Dermis blood vessel endothelial cell (primary cell): ENCODE measurements at regions not wholly inside any gene's neighbourhood (a gene's known extent, or its start where the extent isn't known, plus 50 kb on each side); places are given as distances from the start of the nearest gene placed in this dataset.

ENCODE experiments used
- DNase-seq: peaks from one replicate; pipeline ENCODE4 v3.0.0; 2010

GRCh38 chr6:149218915-149219314 is 98.6 kb upstream of the TAB2 start:
- DNase-seq: no peak

DNA sequence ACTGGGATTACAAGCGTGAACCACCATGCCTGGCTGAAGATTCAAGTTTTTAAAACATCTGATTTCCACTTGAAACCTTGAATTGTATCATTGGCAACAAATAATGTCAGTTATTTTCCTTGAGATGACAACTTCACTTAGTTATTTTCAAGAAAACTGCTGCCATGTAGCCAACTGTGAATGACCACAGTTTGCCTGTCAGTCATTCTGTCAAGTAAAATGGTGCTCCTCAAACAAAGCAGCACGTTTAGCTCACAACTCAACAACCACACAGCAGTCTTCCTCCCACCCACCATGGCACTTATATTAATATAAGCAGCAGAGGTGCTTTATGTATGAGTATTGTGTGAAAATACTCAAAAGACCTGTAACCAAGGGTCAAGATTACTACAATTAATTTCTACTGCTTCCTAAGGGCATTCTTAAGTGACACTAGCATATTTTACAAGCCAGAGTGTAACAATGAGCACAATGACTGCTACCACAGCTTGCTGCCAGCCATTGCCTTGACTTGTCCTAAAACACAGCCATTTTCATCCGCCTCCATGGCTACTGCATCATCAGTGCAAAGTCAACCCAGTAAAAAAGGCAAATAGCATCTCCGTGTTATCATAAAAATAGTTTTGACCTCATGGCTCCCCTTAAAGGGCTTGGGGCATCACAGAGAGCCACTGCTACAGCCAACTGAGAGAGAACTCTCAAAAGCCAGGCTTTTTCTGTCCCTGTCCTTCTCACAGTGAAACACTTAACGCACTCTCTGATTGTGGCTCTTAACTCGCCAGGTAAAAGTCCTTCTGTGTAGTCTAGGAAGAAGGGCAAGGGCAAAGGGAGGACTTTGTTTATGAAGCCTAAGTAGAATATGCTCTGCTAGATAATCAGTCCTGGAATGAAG is 96.4 kb upstream of the TAB2 start:
- DNase-seq: no peak

- DNase-seq: no peak
Measured at GRCh38 chr6:149221774-149222070, 95.8 kb upstream of the TAB2 start.

DNA sequence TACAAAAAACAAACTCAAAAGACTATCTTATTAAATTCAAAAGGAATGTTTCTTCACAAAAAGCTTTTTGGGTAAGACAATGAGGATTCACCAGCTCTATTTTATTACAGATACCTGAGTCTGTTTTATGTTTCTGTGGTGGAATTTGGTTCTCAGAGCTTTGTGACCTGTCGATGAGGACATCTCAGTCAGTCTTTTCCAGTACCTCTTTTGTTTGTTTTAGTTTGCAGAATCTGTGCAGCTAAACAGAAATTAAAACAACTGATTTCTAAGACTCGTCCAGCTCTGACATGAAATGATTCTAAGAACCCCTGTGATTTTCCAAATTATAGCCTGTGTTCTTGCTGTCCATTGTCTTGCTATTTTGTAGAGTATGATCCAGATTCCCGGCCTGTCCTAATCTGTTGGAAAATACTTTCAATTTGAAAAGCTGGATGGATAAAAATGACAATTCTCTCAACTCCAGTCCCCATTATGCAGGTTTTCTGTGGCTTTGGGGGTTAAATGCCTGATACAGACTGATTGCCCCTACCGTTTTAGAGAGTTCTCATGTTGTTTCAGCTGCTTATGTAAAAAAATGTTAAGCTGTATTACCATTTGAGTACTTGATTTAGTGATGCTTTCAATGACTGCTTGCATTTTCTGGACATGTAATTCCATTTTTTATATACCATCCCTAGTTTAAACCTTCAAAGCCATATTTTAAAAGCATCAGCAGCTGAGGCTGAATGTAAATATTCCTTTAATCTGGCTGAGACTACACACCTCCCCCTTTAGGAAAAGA is 94.2 kb upstream of the TAB2 start:
- DNase-seq: no peak

- no peak for DNase-seq
Measured at GRCh38 chr6:149223904-149224351, 93.6 kb upstream of the TAB2 start.

GRCh38 chr6:149224399-149224798 is 93.1 kb upstream of the TAB2 start:
- no peak for DNase-seq

GRCh38 chr6:149225370-149225769 is 92.1 kb upstream of the TAB2 start:
- DNase-seq: no peak

GRCh38 chr6:149225946-149226345 is 91.6 kb upstream of the TAB2 start:
- DNase-seq: no peak

DNA sequence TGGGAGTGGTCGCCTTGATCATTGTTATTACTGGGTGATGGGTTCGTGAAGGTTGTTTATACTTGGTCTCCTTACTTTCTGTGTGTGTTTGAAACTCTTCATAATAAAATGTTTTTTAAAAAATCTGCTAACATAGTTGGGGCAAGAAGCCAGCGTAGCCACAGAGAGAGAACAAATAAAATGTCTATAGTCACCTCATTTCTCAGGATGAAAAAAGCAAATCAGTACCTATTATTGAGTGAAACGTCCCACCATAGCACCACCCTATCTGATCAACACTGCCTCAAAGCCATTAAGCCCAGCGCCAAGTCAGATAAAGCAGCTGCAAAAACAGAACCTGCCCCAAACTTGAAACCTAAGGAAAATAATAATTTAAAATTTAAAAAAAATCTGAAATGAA is 89.7 kb upstream of the TAB2 start:
- no peak for DNase-seq

GRCh38 chr6:149228311-149228955 is 89.1 kb upstream of the TAB2 start:
- DNase-seq: no peak

GRCh38 chr6:149229096-149229495 is 88.4 kb upstream of the TAB2 start:
- DNase-seq: no peak

DNA sequence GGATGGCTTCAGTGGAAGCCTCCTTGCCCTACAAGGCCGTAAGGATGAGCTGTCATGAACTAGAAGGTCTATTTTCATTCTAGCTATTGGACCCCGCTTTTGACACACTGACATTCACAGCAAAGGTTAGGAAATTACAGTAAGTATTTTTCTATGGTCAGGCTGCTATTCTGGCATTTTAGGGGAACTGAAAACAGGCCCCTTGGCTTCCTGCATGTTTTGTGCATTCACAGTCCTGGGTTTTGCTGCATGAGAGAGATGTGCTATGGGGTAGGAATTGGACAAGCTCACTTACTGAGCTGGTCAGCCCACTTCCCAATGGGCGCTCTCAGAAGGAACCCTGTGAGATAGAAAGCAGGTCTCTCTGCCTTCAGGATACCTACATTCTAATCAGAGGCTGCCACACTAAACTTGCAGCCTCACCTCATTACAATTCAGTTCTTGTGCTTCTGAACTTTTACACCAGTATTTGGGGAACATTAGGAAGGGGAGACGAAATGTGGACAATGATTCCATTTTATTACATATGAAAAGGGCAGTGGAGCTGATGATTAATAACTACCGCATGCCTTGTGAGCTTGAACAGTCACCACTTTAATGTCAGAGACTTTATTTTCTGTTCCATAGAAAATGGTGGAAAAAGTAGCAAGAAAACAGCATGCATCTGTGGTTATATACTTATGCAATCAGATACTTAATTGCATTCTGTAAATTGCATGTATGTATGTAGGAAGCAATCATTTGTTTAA is 86.6 kb upstream of the TAB2 start:
- no peak for DNase-seq

DNA sequence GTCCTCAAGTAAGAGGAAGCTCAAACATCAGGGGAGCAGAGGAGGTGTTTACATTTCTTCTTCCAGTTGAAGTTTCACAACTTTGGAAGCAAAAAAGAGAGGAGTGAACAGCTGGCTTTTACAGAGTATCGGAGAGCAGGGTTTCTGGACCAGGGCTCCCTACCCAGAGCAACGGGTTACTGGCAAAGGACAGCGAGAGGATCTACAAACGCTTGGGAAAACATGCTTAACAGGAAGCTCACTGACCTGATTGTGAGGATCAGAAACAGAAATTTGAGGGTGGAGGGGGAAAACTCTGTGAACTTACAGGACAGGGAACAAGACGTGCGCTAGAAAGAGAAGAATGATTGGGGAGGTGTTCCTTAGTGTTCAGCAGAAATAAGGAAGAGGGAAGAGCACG is 85.7 kb upstream of the TAB2 start:
- DNase-seq: no peak

DNA sequence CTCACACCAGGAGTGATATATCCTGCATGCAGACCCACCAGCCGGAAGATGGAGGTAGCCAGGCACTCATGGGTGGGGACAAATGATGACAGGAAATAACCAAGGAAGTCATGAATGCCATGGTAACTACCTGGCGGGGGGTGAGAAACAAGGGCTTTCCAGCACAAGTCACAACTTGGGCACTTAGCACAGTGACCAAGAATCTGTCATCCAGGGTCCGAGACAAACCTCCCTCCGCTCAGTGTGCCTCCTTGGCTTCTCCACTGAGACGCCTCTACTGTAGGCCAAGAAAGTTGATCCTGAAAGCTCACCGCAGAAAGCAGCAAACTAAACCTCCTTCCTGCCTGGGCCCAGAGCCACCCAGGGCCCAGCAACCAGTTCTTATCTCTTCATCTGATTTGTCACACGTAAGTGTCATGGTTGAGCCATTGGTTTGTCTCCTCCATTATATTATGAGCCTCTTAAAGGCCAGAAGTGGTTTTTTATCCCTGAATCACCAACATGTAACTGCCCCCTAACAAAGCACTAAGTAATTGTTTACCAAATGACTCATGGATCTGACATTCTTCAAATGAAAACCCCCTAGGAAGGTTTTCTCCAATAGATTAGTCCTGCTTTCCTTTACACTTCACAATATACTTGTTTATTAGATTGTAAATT is 84.3 kb upstream of the TAB2 start:
- DNase-seq: peak; percentile 80

DNA sequence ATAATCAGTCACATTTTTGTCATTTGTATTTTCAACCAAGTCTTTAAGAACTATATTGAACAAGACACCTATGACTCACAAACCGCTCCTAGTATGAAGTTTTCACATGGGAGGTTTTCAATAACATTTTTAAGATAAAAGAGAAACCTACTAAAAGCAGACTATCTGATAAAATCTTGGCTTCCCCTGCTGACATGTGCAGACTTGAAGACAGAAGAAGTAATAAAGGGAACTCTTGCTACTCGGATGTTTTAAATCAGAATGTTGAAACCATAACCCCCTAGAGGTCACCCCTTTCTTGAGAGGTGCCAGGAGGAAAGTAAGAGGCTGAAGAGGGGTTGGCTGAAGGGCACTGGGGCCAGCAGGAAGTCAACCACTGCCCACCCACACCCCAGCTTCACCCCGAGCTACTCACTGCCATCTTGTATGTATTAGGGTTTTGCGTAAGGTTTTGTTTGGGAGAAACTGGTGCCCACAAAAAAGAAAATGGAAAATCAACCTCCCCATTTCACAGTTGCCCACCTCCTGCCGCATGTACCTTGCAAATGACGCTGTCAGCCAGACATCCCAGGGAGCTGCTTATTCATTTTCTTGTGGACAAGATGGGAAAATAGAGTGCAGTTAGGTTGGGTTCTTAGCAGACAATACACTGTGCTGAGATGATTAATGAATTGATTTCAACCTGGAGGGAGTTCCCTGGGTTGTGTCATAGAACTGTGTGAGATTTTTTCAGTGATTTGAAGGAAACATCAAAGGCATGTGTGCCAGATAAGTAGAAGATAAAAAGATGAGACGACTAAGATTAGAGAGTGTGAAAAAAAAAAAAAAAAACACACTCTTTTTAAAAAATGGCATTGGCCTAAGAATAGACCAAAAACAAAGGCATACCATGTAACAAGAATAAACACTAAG is 83.2 kb upstream of the TAB2 start:
- DNase-seq: peak; percentile 13

- peak; percentile 90 for DNase-seq
Measured at GRCh38 chr6:149235130-149235561, 82.4 kb upstream of the TAB2 start.

DNA sequence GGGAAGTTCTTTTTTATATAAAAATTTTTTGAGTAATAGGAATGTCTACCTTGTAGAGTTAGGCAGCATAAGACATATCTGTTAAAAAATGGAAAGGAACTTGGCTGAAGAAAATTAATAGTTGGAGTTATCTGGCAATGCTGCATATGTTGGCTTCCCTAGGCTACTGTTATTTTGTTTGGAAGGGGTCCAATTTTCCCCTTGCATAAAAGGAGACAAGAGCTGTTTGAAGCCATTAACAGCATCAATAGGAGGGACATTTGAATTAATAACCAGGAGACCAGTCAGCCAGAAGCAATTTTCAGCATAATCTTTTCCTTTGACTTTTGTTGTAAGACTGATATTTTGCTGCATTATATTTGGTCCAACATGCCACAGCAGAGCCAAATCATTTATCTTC is 80.9 kb upstream of the TAB2 start:
- peak; percentile 81 for DNase-seq

DNA sequence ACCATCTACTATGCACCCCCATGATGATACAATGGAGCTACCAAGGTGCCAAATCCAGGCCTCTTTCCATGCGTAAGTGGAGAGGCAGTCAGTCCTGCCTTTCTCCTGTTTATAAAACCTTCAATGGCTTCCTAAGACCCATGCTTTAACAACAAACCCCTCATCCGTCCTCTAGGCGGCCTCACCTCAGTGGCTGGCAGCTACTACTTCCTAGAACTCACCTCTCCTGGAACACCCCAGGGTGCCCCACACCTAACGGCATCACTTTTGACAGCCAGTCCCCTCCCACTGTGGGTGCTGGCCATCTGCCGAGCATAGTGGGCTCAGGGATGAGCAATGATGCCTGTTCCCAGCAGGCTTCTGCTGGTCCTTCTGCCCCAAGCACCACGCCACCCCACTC is 80.0 kb upstream of the TAB2 start:
- DNase-seq: no peak

GRCh38 chr6:149239573-149240209 is 77.8 kb upstream of the TAB2 start:
- DNase-seq: no peak

- no peak for DNase-seq
Measured at GRCh38 chr6:149242883-149243282, 74.6 kb upstream of the TAB2 start.

DNA sequence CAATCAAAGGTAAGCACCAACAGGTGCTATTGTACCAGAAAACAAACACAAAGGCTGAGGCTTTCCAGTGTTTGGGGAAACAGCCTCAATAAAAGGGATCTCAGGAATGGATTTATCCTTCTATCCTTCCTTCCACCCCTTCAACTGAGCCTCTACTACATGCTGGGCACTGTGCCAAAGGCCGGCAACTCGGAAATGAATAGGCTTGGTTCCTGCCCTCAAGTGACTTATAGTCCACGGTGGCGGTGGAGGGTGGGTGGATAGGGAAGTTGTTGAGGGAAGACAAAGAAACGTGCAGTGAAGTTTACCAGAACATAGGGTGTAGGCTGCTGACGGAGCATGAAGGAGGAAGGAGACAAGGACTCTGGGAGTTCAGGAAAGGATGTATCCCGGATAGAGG is 73.4 kb upstream of the TAB2 start:
- no peak for DNase-seq
